HG03103 (cell line): ENCODE measurements at regions not wholly inside any gene's neighbourhood (a gene's known extent, or its start where the extent isn't known, plus 50 kb on each side); places are given as distances from the start of the nearest gene placed in this dataset.
"Not testable (repeated sequence)": the region's sequence is repeated elsewhere in the genome, so short reads cannot be mapped to it uniquely, and the experiment has no call there.

ENCODE experiments used
- ATAC-seq: cut with Tn5 transposase; IDR thresholded peaks from one replicate; pipeline ENCODE4 v1.9.1; 2021; ENCODE audit warnings: low read depth; ENCODE audit not compliant: unreplicated experiment

DNA sequence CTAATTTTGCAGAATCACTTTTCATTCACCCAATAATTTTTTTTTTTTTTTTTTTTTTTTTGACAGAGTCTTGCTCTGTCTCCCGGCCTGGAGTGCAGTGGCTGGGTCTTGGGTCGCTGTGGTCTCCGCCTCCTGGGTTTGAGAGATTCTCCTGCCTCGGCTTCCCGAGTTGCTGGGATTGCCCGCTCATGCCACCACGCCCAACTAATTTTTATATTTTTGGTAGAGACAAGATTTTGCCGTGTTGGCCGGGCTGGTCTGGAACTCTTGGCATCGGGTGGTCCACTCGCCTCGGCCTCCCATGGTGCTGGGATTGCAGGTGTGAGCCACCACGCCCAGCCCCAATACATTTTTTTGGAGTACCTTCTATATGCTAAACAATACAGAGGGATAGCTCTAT lies 1120.0 kb upstream of the ATXN8OS start:
- no peak for ATAC-seq

DNA sequence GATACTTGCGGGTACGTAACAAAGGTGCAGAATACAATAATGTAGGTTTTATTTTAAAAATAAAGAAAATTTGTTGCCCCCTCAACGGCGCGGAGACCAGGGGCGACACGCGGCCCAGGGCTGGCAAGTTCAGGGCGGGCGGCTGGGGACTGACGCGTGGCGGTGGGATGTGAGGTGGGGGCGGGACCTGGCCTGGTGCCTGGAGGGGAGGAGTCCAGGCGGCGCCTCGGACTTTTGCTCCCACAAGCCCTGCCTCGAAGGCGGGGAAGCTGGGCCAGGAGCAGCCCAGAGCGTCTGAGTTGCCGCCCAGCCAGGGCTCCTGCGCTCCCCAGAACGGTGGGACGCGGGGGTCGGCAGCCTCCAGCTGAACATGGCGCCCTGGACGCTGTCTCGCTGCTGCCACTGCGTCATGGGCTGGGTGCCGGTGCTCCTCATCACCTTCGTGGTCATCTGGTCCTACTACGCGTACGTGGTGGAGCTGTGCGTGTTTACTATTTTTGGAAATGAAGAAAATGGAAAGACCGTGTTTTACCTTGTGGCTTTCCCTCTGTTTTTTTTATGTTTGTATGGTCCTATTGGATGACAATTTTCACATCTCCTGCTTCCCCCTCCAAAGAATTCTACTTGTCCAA lies 1122.8 kb upstream of the ATXN8OS start:
- ATAC-seq, result no peak

DNA sequence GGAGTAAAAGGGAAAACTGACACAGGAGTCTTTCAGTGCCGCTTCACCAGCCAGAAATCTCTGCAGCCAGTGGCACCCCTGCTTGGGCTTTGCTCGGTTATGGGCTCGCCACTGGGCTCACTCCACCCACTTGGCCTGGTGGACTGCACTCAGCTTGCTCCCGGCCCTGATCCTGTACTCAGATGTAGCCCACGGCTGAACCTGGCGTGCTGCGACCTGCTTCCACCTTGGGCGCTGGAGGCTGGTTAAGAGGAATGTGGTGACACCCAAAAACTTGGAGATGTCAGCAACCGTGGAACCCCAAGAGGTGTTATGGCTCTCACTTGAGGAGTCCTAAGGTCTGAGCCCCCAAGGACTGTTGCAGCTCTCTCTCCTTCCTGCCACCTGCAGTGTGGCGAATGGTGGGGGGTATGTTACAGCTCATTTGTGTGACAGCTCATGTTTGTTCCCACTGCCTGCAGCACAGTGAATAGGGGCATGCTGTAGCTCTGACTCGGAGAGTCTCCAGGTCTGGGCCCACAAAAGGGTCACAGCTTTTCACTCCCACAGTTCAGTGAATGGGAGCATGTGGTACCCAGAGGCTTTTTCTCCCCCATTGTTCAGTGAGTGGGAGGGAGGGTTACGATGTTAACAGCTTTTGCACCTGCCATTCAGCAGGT lies 1124.5 kb upstream of the ATXN8OS start:
- no peak for ATAC-seq

DNA sequence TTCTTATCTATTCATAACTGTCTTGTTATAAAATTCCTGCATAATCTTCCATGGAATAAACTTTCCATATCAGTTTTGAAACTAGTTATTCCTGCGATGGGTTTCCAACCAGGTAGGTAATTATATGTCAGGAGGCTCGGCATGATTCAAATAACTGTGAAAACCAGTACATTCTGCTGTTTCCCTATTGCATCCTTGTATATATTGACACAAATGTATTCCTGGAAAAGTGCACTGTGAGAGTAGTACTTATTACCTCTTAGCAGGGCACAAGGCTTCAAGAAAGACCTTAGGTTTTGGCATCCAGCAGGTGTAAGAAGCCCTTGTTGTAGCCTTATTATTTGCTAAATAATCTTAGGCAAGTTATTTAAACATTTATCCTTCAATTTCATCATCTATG lies 1131.3 kb upstream of the ATXN8OS start:
- no peak for ATAC-seq

DNA sequence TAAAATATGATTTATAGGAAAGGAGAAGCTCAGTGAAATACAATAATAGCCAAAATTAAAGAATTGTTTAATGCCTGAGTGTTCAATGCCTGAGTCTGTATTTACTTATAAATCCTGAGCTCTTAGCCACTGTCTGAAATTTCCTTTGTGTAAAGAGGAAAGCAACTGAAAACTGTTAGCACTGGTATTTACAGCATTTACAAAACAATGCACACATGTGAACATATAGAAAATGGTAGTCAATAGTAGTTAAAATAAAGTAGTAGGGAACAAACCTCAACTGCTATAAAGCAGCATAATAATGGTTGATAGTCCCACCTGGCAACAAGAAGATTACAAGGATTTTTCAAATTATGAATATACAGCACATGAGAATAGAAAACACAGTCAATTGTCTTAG lies 1137.1 kb upstream of the ATXN8OS start:
- no peak for ATAC-seq

DNA sequence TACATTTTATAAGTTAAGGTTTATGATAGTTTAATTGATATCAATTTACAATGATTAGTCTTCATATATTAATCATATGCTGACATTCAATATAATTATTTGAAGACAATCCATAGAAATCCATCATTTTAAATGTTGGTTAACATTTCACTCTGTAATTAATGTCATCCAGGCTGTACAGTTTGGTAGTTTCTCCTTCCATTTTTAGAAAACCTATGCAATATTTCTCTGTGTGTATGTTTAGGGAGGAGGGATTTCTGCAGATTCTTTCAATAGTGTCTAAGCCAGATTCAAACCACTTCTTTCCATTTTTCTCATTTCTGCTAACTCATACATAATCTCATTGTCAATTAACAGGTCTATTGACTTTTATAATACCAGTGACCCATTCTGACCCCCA lies 1159.0 kb upstream of the ATXN8OS start:
- ATAC-seq, result no peak

DNA sequence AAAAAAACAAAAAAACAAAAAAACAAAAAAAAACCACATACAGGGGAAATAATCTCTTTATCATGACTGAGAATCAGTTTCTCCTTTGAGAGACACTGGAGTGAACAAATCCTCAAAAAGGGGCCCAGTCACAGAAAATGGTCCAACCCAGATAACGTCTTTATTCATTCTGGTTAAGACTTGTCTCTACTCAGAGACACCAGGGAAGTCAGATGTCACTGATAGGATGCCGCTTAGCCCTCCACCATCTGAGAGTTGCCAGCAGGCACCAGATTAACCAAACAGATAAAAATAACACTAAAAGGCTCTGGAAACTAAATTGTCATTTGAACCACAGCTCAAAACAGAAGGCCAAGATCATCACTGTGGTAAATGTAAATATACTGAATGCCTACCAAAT lies 1163.4 kb upstream of the ATXN8OS start:
- ATAC-seq, result no peak

DNA sequence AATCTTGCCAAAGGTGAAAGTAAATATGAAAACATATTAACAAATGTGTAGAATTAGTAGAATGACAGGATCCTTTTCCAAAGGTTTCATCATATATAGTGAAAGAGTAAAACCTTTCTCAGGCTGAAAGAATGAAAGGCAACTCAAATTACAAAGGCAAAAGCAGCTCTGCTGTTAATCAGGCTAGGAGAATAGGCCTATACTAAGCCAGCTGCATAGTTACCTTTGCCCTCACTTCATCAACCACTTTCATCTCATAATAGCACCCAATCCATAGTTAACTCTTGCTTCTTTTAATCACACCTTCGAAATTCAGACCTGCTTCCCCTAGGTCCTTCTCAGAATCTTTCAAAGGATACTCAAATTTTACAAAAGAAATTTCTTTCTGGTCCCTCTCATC lies 1167.6 kb upstream of the ATXN8OS start:
- no peak for ATAC-seq

DNA sequence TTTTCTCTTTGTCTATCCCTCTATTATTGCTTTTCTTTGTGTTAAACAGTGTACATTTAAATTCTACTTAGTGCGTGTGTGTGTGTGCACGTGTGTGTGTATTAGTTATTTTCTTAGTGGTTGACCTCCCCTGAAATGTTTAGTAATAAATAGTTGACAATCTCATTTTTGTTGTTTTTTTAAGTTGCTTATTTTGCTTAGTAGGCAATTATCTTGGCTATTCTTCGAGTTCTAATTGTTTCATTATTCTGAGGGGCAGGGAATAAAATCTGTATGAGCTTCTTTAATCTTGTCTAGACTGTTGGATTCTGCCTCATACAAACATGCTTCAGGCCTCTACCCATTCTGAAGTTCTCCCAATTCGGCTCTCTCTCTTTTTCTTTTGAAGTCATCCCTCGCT lies 1169.0 kb upstream of the ATXN8OS start:
- no peak for ATAC-seq

DNA sequence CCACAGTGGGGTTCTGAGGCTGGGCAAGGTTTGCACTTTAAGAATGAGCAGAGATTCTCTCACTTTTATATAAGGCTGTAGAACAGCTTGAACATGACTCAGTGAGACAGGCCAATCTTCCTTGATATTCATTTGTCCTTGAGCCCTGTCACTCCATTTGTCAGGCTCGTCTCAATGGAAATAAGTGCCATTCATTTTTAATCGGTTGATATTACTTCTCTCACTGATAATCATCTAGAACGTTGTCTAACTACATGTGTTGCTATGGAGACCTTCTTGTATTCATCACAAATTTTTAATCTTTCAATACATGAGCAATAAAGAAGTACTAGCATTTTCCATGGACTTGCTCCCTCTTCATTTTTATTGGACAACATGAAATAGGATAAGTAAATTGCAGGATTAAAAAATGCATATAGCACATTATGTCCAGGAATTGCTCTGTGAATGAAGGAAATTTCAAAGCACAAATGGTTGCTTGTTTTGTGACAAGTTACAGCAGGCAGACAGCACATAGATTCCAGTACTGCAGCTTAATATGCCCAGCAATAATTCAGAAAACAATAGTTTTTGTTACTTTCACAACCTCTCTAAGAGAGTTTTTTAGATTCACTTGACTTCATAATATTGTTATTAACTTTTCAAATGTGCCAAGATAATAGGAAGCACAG lies 1178.4 kb upstream of the ATXN8OS start:
- ATAC-seq, result no peak

DNA sequence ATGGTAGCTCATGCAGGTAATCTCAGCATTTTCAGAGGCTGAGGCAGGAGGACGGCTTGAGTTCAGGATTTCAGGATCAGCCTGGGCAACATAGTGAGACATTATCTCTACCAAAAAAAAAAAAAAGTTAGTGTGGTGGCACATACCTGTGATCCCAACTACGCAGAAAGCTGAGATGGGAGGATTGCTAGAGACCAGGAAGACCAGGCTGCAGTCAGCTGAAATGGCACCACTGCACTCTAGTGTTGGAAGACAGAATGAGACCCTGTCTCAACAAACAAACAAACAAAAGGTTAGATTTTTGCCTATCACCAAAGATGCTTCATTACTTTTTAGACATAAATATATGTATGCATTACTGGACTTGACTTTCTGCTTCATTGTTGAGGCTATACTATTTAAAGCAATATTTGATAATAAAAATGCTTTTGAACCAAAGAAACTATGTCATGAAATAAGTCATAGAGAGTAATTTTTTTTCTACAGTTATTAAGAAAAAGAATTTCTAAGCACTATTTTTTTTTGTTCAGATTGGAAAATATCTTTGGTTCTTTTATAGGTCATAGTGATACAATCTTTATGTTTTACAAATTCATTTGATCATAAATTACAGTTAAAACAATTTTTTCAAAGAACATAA lies 1180.1 kb upstream of the ATXN8OS start:
- ATAC-seq, result peak; percentile 73

DNA sequence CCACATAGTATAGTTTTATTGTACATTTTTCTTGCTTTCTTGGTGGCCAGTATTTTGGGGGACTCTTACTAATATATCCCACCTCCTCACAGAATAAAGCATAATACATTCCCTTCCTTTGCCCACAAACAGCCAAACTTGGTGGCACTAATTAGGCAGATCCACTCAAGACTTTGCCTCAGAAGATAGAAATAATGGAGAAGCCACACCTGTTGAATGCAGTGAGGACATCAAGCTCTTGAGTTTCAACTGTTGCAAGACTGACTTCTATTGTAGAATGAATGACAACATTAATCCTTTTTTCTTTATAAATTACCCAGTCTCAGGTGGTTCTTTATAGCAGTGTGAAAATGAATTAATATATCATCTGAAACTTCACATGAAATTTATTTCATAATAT lies 1183.6 kb upstream of the ATXN8OS start:
- ATAC-seq, result no peak

DNA sequence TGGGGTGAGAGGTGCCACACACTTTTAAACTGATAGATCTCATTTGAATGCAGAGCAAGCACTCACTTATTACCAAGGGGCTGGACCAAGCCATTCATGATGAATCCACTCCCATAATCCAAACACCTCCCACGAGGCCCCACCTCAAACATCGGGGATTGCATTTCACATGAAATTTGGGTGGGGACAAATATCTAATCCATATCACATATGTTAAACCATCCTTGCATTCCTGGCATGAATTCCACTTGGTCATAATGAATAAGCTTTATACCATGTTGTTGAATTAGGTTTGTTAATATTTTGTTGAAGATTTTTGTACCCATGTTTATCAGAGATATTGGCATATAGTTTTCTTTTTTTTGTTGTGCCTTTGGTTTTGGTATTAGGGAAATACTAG lies 1198.7 kb upstream of the ATXN8OS start:
- ATAC-seq, result no peak

DNA sequence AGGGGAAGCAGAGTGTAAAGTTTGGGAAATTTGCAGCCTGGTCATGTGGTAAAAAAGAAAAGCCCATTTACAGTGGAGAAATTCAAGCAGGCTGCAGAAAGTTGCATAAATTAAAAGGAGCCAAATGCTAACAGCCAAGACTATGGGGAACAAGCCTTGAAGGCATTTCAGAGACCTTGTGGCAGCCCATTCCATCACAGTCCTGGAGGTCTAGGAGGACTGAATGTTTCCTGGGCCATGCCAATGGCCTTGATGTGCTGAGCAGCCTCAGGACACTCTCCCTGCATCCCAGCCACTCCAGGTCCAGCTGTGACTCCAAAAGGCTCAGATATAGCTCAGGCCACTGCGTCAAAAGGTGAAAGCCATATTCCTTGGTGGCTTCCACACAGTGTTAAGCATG lies 1202.4 kb upstream of the ATXN8OS start:
- ATAC-seq, result no peak

DNA sequence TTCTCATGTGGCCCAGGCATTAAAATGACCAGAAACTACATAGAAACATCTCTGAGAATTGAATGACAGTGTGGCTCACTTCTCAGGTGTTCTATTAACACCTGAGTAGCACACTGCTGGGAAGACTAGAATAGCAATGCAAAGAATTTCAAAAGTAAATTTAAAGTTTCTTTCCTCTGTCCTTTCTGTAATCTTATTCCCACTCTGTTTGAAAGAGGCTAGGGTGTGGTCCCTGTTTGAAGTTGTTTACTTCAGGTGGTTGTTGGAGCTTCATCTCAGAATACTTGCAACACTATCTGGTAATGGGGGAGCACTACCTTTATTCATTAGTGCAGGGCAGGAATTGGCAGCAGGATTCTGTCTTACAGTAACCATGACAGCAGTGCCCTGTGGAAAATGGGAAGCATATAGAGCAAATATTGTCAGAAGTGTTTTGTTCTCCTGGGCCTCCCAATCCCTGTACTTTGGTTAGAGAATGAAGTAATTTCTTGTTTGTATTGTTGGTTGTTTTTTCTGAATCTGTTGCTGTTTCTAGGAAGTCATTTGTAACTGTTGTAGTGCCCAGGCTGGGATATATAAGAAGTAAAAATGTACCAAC lies 1210.2 kb upstream of the ATXN8OS start:
- no peak for ATAC-seq

DNA sequence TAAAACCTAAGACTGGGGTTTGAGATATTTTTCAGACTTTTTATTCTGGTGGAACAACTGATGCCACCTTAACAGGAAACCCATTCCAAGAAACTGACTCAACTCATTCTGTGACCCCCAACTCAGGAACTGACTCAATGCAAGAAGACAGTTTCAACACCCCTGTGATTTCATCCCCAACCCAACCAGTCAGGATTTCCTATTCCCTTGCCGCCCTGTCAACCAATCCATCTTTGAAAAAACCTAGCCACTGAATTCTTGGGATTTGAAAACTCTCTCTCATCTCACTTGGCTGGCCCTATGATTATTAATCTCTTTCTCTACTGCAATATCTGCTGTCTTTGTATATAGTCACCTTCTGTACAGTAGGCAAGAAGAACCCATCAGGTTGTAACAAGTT lies 1211.9 kb upstream of the ATXN8OS start:
- no peak for ATAC-seq

DNA sequence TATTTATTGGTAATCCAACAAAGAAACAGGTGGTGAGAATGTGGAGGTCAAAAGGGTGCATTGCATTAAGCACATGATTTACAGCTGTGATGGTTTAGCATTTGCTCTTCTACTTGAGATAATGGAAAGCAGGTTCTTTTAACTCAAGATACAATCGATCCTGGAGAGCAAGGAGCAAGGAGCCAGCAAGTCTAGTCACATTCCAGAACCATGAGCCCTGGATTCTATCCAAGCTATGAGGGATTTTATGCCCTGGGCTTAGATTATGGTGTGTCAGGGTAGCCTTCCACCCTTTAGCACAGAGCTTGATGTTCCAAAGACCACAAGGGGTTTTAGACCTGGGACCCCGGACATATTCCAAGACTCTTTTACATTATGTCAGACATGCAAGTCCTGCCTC lies 1213.9 kb upstream of the ATXN8OS start:
- not testable (repeated sequence) for ATAC-seq

DNA sequence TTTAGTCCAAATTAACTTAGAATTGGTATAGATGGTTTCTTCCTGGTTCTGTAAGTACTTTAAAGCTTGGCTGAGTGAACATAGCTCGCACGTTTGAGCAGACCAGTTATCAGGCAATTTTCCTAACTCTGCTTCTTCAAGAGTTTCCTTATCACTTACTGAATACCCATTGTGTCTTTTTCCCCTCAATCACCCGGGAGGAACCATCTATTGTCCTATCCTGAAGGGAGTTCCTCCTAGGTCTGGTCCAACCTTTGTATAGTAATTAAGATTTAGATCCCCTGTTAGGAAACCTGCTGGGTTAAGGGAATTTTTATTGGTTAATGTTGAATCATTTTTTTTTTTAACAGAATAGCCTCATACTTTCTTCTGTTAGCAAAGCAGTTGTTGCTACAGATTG lies 1215.0 kb upstream of the ATXN8OS start:
- ATAC-seq, result not testable (repeated sequence)

DNA sequence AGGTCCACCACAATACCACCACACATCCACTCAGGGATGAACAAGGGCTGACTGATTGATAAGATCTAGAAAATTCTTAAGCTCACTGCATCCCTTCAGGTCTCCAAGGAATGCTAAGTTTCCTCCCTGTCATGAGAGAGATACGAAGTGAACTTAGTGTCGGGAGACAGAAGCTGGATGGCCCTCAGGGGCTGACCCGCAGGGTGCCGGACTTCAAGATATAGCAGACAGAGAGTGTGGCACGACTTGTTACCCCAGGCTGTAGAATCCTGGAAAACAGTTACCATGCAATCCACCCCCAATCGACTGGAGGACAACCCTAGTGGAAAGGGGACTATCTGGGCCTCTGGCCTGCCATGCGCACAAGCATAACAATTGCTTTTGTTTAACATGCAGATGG lies 1217.5 kb upstream of the ATXN8OS start:
- ATAC-seq, result not testable (repeated sequence)

DNA sequence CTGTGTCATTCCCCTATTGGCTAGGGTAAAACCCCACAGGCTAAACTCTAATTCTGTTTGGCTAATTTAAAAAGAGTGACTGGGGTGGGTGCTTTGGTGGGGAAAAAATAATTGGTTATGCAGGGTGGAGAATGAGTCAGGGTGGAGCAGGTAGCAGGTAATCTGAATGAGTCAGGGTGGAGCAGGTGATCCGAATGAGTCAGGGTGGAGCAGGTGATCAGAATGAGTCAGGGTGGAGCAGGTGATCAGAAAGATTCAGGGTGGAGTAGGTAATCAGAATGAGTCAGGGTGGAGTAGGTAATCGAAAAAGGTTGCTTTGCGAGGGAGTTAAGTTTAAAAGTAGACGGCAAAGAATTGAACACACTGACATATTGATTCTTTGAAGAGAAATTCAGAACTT lies 1218.8 kb upstream of the ATXN8OS start:
- ATAC-seq, result no peak

DNA sequence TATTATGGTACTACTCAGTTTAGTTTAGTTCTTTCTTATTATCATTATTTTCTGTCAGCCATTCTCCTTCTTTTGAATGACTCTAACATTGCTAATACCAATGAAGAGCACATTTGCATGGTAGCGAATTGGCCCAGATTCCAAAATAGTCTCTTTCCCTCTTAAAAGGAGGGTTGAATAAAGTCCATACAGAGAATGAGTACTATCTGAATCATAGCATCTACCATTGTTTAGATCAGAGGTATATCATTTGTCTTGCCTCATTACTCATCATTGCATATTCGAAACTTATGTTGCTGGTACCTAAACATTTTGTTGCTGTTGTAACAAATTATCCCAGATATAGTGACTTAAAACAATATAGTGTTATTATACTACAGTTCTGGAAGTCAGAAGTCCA lies 1235.3 kb upstream of the ATXN8OS start:
- no peak for ATAC-seq
